H1 (cell line): ENCODE measurements at regions not wholly inside any gene's neighbourhood (a gene's known extent, or its start where the extent isn't known, plus 50 kb on each side); places are given as distances from the start of the nearest gene placed in this dataset.

ENCODE experiments used
- CEBPB ChIP-seq: IDR thresholded peaks from 2 replicates; pipeline ENCODE4 v1.6.1; 2012; ENCODE audit warnings: low read depth, low read length
- EP300 ChIP-seq, 2 experiments: IDR thresholded peaks; 1 replicate in 1 of 2; 2 replicates in 1 of 2; pipeline ENCODE4 v1.6.1; 2011 to 2012; ENCODE audit warnings: low read depth in 2 of 2, low read length in 2 of 2, mild to moderate bottlenecking in 2 of 2, borderline replicate concordance in 1 of 2, inconsistent platforms in 1 of 2, moderate library complexity in 1 of 2
- EZH2 ChIP-seq: fragments of 200-600 bp; sonication (generic); IDR thresholded peaks from 2 replicates; pipeline ENCODE4 v1.7.1; 2012; ENCODE audit warnings: low read depth, mild to moderate bottlenecking, moderate library complexity, low read length, inconsistent platforms; ENCODE audit not compliant: severe bottlenecking
- NRF1 ChIP-seq: IDR thresholded peaks from 2 replicates; pipeline ENCODE4 v1.6.1; 2011; ENCODE audit warnings: mild to moderate bottlenecking, low read depth, low read length, improper control_type of control experiment
- POLR2A ChIP-seq, 2 experiments: IDR thresholded peaks; 1 replicate in 1 of 2; 2 replicates in 1 of 2; pipeline ENCODE4 v1.6.1; 2011; ENCODE audit warnings: low read depth in 2 of 2, low read length in 2 of 2, mild to moderate bottlenecking in 2 of 2; ENCODE audit errors: control extremely low read depth in 1 of 2
- POLR2AphosphoS5 ChIP-seq: IDR thresholded peaks from 2 replicates; pipeline ENCODE4 v1.6.1; 2011; ENCODE audit warnings: low read depth, low read length
- SUZ12 ChIP-seq: fragments of 200-600 bp; sonication (generic); IDR thresholded peaks from 2 replicates; pipeline ENCODE4 v1.6.1; 2012; ENCODE audit warnings: mild to moderate bottlenecking, inconsistent platforms, low read length, moderate library complexity, mixed read lengths
- TAF1 ChIP-seq: IDR thresholded peaks from 2 replicates; pipeline ENCODE4 v1.6.1; 2011; ENCODE audit warnings: mild to moderate bottlenecking, low read depth, low read length
- TF ChIP-seq, protein P1 (sequence below), 3 experiments: IDR thresholded peaks; 1 replicate in 2 of 3; 2 replicates in 1 of 3; pipeline versions ENCODE4 v1.5.1 to v1.6.1; 2011; ENCODE audit warnings: low read length in 3 of 3, mild to moderate bottlenecking in 3 of 3, inconsistent platforms in 2 of 3, low read depth in 1 of 3, moderate library complexity in 1 of 3; ENCODE audit not compliant: insufficient read depth in 1 of 3; ENCODE audit errors: control extremely low read depth in 1 of 3

GRCh38 chr15:53911431-53911830 is 66.8 kb upstream of the UNC13C start:
- TF ChIP-seq, protein P1, sequence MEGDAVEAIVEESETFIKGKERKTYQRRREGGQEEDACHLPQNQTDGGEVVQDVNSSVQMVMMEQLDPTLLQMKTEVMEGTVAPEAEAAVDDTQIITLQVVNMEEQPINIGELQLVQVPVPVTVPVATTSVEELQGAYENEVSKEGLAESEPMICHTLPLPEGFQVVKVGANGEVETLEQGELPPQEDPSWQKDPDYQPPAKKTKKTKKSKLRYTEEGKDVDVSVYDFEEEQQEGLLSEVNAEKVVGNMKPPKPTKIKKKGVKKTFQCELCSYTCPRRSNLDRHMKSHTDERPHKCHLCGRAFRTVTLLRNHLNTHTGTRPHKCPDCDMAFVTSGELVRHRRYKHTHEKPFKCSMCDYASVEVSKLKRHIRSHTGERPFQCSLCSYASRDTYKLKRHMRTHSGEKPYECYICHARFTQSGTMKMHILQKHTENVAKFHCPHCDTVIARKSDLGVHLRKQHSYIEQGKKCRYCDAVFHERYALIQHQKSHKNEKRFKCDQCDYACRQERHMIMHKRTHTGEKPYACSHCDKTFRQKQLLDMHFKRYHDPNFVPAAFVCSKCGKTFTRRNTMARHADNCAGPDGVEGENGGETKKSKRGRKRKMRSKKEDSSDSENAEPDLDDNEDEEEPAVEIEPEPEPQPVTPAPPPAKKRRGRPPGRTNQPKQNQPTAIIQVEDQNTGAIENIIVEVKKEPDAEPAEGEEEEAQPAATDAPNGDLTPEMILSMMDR (IDR thresholded peaks at IDR 0.05; ENCODE audit: control extremely low read depth in 1 of 3, insufficient read depth in 1 of 3, low read depth in 1 of 3, low read length in 3 of 3), result no peak
- TF ChIP-seq POLR2A (IDR thresholded peaks at IDR 0.05; ENCODE audit: control extremely low read depth in 1 of 2, low read depth in 2 of 2, low read length in 2 of 2) (no peak), NRF1 (no peak), TAF1 (no peak), POLR2AphosphoS5 (no peak), CEBPB (no peak), EZH2 (no peak), SUZ12 (no peak), EP300 (IDR thresholded peaks at IDR 0.05; ENCODE audit: borderline replicate concordance in 1 of 2, low read depth in 2 of 2, low read length in 2 of 2) (no peak)
